ENCODE measurements at regions not wholly inside any gene's neighbourhood (a gene's known extent, or its start where the extent isn't known, plus 50 kb on each side); places are given as distances from the start of the nearest gene placed in this dataset.

- H3K79me2 ChIP-seq (ENCODE audit: insufficient read depth, low read length), result no peaks in the 10 kb centered on the region
- no peak overlapping the region for H3K27ac ChIP-seq (ENCODE audit: extremely low read length, insufficient read depth, low read length)
- FAIRE-seq, result no peak
- TF ChIP-seq MED8 (CRISPR knock-in tag; IDR thresholded peaks at IDR 0.05; ENCODE audit: insufficient replicate concordance) (no peak), ELF3 (CRISPR knock-in tag; IDR thresholded peaks at IDR 0.05) (no peak), ZMYM3 (CRISPR knock-in tag; IDR thresholded peaks at IDR 0.05) (no peak), TAF15 (IDR thresholded peaks at IDR 0.05; ENCODE audit: low read depth, low read length, poor library complexity, severe bottlenecking) (no peak), ZNF280D (CRISPR knock-in tag; IDR thresholded peaks at IDR 0.05) (no peak)
- no peaks in the 10 kb centered on the region; a peak in 1 of 5 replicates for H3K36me3 ChIP-seq (replicated peaks in 1 of 2; ENCODE audit: control insufficient read depth in 1 of 2, insufficient read depth in 2 of 2, low read length in 2 of 2)
- H3K27me3 ChIP-seq (ENCODE audit: control insufficient read depth in 1 of 2, insufficient read depth in 2 of 2, low read length in 2 of 2), result no peaks in the 10 kb centered on the region
- no peaks in the 10 kb centered on the region for H3K9me3 ChIP-seq (ENCODE audit: low read length)
- H4K20me1 ChIP-seq (ENCODE audit: insufficient read depth, low read length), result no peaks in the 10 kb centered on the region
- no peak overlapping the region for H2AFZ ChIP-seq (ENCODE audit: low read length)
- no peaks in the 10 kb centered on the region for H3K4me1 ChIP-seq (ENCODE audit: insufficient read depth, low read length)
- ChIA-PET POLR2A (no interaction called here), CTCF (ENCODE audit: low intra/inter-chr PET ratio, low total read pairs) (no interaction called here)
- ATAC-seq, result no peak
- H3K9ac ChIP-seq (ENCODE audit: insufficient read depth, low read depth, low read length), result no peak overlapping the region
- BruUV-seq (replicated peaks), result no TSS peak
- in situ Hi-C loops (cut with HindIII; ENCODE audit: extremely low pct_ligation_motif_present, low pct_unique_long_range_greater_than_20kb) (loop anchor here (25.0 kb wide), 1 partner anchor 520 kb away; no protein-coding TSS in a partner anchor), intact Hi-C loops (cut with micrococcal nuclease; ENCODE audit: unreplicated experiment) (loop anchor here (2.0 kb wide), 1 partner anchor 328 kb away; no protein-coding TSS in a partner anchor)
- H3K4me3 ChIP-seq (replicated peaks in 1 of 3; ENCODE audit: insufficient read depth in 1 of 3, low read depth in 2 of 3, low read length in 3 of 3), result no peak overlapping the region
- no peak overlapping the region for H3K4me2 ChIP-seq (ENCODE audit: low read depth, low read length)
- DNase-seq (ENCODE audit: low spot score), result no peak
- 74% methylated on average over 2 of the region's 2 CpGs for WGBS (ENCODE audit: low lambda C conversion rate)
Measured at GRCh38 chrX:45842207-45842925, 641.7 kb upstream of the DIPK2B start.
